Gastroesophageal sphincter (tissue), 3 donors: ENCODE measurements at regions not wholly inside any gene's neighbourhood (a gene's known extent, or its start where the extent isn't known, plus 50 kb on each side); places are given as distances from the start of the nearest gene placed in this dataset.
"Not testable (repeated sequence)": the region's sequence is repeated elsewhere in the genome, so short reads cannot be mapped to it uniquely, and the experiment has no call there.

Experiments used
- POLR2A ChIP-seq, 2 donors: fragments of 450-650 bp; IDR thresholded peaks; one replicate each; pipeline ENCODE4 v1.6.1; 2017; ENCODE audit warnings: antibody characterized with exemption in 2 of 2, mild to moderate bottlenecking in 2 of 2, moderate library complexity in 1 of 2
- TF ChIP-seq, protein P1 (sequence below), 4 experiments: fragments of 200-600 bp in 2 of 4; fragments of 450-650 bp in 2 of 4; sonication (generic) in 1 of 4; IDR thresholded peaks; one replicate each; pipeline ENCODE4 v1.5.1; 2017 to 2019; ENCODE audit warnings: antibody characterized with exemption in 4 of 4, mild to moderate bottlenecking in 2 of 4, moderate library complexity in 2 of 4

DNA sequence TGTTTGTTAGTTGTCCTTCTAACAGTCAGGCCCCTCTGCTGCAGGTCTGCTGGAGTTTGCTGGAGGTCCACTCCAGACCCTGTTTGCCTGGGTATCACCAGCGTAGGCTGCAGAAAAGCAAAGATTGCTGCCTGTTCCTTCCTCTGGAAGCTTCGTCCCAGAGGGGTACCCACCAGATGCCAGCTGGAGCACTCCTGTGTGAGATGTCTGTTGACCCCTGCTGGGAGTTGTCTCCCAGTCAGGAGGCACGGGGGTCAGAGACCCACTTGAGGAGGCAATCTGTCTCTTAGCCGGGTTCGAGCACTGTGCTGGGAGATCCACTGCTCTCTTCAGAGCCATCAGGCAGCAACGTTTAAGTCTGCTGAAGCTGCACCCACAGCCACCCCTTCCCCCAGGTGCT, 1356.4 kb downstream of the RPA4 start:
- TF ChIP-seq, protein P1, sequence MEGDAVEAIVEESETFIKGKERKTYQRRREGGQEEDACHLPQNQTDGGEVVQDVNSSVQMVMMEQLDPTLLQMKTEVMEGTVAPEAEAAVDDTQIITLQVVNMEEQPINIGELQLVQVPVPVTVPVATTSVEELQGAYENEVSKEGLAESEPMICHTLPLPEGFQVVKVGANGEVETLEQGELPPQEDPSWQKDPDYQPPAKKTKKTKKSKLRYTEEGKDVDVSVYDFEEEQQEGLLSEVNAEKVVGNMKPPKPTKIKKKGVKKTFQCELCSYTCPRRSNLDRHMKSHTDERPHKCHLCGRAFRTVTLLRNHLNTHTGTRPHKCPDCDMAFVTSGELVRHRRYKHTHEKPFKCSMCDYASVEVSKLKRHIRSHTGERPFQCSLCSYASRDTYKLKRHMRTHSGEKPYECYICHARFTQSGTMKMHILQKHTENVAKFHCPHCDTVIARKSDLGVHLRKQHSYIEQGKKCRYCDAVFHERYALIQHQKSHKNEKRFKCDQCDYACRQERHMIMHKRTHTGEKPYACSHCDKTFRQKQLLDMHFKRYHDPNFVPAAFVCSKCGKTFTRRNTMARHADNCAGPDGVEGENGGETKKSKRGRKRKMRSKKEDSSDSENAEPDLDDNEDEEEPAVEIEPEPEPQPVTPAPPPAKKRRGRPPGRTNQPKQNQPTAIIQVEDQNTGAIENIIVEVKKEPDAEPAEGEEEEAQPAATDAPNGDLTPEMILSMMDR (IDR thresholded peaks at IDR 0.05) = not testable (repeated sequence)
- not testable (repeated sequence) for TF ChIP-seq POLR2A (IDR thresholded peaks at IDR 0.05)
